Fibroblast of lung (primary cell): ENCODE measurements at regions not wholly inside any gene's neighbourhood (a gene's known extent, or its start where the extent isn't known, plus 50 kb on each side); places are given as distances from the start of the nearest gene placed in this dataset.

ENCODE experiments used
- CTCF ChIP-seq, 2 donors: IDR thresholded peaks in 1 of 2; conservative IDR thresholded peaks in 1 of 2; 1 replicate in 1 of 2; 2 replicates in 1 of 2; pipeline ENCODE4 v1.5.1; 2011 to 2012; ENCODE audit warnings: low read length in 2 of 2, control low read depth in 1 of 2, inconsistent platforms in 1 of 2, low read depth in 1 of 2, mild to moderate bottlenecking in 1 of 2
- EZH2 ChIP-seq: IDR thresholded peaks from 2 replicates; pipeline ENCODE4 v1.5.1; 2012; ENCODE audit warnings: low read length, control low read depth, mild to moderate bottlenecking; ENCODE audit errors: missing control alignments

DNA sequence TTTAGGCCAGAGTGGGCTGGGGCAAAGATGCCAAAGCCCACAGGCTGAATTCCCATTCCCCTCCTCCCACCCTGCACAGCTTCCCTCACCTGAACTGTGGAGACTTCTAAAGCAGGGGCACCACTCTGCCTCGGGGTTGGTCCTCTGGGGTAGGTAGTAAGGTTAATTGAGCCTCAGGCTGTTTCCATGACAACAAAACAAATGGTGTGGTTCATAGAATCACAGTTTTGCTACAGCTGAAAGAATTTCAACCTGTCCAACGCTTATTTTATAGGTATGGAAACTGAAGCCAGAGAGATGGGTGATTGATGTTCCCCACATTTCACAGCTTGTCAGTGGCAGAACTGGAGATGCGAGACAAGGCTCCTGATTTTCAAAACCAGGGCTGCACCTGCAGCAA is 109.5 kb downstream of the SNX19 start:
- TF ChIP-seq CTCF (conservative IDR thresholded peaks at IDR 0.05 in 1 of 2, IDR thresholded peaks at IDR 0.05 in 1 of 2; ENCODE audit: low read depth in 1 of 2, low read length in 2 of 2) (no peak), EZH2 (no peak)
